NCI-H2227 (cell line): ENCODE measurements at regions not wholly inside any gene's neighbourhood (a gene's known extent, or its start where the extent isn't known, plus 50 kb on each side); places are given as distances from the start of the nearest gene placed in this dataset.
"Not testable (repeated sequence)": the region's sequence is repeated elsewhere in the genome, so short reads cannot be mapped to it uniquely, and the experiment has no call there.

Experiments used
- DNase-seq: peaks from one replicate; lab custom pipeline; 2025; ENCODE audit not compliant: unreplicated experiment; lab: John Stamatoyannopoulos, UW

DNA sequence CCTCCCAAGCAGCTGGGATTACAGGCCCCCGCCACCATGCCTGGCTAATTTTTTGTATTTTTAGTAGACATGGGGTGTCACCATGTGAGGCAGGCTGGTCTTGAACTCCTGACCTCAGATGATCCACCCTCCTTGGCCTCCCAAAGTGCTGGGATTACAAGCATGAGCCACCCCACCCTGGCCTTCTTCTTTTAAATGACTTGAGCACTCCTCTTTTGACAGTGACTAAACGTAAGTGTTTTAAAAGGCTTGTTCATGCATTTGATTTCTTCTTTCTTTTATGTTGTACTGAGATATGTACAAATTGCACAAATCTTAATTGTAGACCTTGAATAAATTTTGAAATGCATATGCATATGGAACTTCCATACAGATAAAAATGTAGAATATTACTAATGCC, 337.9 kb downstream of the CETN3 start:
- no peak for DNase-seq

DNA sequence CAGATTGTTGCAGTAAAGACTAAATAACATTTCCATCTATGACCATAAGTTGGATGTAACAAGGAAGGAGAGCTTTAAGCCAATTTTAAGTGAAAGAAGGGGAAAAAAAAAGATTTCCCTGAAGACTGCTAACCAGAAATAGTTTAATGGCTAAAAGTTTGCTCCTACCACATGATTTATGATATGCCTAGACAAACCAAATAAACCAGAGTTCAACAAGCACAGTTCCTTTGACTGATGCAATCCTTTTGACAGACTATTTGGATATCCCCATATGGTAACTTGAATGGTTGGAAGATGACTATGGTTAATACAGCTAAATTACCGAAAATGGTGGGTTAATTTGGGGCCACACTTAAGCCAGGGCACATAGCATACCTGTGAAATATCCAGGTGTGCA, 338.5 kb downstream of the CETN3 start:
- no peak for DNase-seq

DNA sequence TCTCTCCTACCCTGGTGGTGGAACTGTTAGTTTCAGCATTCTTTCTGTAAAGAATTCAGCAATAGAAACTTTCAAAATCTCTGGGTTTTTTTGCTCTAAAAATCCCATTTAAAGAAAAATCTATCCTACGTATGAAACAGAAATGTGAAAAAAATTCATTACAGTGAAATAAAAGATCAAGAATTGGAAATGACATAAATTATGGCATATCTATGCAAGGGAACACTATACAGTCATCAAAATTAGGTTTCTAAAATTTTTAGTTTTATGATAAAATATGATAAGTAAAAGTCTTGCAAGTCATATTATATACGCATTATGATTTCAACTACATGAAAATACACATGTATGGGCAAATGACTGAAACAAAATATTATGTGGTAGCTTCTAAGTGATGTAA, 342.6 kb downstream of the CETN3 start:
- DNase-seq, result no peak

DNA sequence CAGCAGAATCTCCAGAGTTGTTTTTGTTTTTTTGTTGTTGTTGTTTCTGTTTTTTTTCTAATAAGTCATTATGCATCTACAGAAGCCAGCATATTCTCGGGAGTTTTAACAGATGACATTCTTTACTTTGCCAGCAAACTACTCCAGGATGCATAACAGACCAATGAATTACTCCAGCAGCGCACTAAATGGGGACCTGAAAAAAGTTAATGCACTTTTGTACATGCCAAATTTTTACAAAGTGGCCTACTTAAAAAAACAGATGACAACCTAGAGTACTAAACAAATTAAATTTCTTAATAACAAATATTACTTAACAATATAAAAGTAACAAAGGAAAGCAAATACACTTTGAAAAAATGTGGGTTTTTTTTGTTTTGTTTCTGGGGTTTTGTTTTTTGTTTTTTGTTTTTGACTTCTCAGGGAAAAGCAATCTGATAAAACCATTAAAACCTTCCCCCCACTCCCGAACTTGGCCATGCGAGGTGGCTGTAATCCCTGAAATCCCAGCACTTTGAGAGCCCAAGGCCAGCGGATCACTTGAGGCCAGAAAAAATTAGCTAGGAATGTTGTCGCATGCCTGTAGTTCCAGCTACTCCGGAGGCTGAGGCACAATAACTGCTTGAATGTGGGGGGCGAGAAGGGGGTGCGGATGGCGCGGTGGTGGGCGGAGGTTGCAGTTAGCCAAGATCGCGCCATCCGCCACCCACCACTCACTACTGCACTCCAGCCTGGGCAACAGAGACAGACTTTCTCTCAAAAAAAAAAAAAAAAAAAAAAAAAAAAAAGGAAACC, 352.4 kb downstream of the CETN3 start:
- DNase-seq, result no peak

DNA sequence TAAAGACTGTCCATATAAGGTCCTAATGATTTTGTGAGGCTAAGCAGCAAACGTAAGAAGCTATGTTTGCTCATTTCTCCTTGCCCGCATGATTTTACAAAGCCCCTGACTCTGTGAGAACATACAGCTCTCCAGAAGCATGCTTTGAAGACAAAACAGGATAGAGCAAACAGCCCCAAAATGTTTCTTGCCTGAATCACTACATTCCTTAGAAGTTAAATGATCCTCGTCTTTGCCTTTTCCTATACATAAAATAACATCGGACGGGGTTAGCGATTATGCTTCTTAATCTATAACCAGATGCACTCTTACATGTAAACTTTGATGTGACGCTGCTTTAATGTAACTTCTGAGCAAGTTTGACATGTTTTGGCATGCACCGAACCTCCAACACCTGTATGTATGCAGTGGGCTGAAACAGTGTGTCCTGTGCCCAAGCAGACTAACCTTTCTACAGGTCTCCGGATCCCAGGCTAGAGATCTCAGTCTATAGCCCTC, 353.7 kb downstream of the CETN3 start:
- DNase-seq, result no peak

DNA sequence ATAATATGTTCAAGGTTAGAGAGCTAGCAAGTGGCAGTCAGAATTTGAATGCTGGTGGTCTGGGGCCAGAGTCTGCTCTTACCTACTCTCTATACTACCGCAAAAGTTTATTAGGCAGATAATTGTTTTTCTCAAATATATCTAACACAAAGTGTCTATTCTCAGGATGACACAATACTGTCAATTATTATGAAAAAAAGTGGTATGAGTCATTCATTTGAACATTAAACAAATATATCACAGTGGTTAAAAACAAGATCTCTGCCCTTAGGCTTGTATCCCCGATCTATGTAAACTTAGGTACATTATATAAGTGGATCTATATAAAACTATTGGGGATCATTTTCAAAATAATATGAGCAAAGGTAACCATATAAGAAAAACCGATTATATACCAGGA, 354.9 kb downstream of the CETN3 start:
- DNase-seq, result no peak

DNA sequence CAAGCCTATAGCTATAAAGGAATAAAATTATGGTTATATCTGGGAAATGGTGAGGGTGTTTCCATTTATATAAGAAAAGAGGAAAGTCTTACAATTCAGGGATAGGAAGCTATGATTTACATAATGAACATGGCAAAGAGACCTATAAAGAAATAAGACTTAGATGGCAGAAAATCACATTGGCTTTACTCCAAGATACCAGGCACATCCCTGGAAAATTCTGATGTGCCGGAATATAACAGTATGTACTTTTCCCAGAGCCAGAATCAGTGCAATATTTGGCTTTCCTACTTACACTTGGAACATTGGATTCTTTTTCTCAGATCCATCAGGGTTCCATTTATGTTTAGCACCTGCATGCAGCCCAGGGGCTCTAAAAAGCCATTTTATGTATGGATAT, 357.8 kb downstream of the CETN3 start:
- DNase-seq, result no peak

DNA sequence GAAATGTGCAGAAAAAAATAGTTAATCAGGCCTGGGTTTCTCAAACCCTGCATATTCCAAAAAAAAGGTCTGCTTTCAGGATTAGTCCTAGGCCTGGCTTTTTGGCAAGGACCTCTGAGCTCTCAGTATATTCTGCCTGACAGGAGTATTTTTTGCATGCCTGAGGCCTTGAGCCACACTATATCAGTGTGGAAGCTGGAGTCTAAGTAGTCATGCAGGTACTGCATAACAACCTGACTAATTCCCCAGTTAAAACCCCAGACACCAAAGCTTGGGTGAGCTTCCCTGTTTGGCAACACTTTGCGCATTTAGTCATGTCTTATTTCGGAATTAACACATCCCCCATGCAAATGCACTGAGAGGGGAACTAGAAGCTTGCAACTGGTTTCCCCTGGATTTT, 359.5 kb downstream of the CETN3 start:
- DNase-seq, result no peak

DNA sequence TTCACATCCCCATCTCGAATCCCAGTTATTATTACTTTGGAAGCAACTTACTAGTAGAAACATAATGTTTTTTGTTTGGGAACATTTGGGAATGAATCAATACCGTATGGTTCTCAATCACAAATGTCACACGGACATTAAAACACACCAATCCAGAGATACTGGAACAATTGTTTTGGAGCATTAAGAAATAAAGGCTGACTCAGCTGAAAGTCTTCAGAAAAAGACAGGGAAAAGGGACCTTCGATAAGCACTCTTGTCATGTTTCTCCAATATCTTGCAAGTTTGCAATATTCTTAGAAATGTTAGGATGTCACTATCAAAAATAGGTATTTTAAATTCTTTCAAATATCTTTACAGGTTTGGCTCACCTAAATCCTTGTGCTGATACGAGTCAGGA, 362.4 kb downstream of the CETN3 start:
- no peak for DNase-seq

DNA sequence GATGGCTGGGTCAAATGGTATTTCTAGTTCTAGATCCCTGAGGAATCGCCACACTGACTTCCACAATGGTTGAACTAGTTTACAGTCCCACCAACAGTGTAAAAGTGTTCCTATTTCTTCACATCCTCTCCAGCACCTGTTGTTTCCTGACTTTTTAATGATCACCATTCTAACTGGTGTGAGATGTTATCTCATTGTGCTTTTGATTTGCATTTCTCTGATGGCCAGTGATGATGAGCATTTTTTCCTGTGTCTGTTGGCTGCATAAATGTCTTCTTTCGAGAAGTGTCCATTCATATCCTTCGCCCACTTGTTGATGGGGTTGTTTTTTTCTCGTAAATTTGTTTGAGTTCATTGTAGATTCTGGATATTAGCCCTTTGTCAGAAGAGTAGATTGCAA, 369.5 kb downstream of the CETN3 start:
- DNase-seq, result not testable (repeated sequence)

DNA sequence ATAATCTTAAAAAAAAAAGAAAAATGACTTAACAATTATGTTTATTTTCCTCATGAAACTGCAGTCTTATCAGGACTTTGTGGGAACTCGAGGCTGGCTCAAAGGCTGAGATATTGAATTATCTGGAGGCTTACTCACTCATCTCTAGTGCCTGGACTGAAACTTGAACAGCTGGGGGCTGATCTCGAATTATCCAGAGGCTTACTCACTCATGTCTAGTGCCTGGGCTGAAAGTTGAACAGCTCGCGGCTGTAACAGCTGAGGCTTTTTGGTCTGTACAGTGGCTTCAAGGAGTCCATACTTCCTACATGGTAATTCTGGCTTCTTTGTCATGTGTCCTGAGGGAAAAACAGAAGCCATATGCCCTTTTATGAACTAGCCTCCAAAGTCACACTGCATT, 371.9 kb downstream of the CETN3 start:
- no peak for DNase-seq

DNA sequence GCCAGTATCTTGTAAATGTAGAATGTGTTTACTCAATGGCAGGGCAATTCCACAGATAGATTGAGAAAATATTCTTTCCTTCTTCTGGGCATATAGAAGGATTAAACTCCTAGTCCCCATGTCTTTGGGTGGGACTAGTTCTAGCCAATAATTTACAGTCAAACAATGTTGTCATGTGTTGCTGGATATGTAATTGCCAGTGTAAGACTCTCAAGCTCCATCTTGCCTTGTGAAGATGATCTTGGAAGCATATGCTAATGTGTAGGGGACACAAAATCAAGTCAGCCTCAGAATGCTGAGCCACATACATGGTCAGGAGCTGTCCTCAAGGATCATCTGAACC, 386.9 kb downstream of the CETN3 start:
- no peak for DNase-seq

DNA sequence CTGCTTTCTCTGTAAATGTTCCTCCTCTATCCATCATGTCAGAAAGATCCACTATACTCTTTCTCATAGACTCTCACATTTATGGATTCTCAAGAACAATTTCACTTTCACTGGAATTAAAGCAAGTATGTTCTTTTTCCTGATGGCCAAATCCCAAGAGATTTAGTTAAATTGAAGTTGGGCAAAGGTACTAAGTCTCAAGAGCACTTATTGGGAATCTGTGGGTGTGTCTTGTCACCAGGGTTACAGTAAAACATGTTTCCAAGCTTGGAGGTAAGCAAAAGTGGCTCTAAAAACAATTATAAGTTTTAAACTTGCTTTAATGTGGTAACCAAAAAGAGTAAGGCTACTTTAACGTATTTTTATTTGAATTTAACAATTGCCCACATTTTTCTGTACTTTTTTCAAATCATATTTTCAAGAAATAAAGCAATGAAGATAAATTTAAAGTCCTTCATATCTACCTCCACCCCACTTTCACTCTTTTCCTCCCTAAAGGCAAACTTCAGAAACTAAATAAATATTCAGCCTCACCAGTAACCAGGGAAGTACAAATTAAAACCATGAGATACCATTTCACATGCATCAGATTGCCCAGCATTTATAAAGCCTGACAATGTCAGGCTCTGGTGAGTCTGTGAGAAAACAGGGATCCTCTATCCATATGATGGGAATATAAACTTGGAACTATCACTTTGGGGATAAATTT, 387.4 kb downstream of the CETN3 start:
- no peak for DNase-seq

DNA sequence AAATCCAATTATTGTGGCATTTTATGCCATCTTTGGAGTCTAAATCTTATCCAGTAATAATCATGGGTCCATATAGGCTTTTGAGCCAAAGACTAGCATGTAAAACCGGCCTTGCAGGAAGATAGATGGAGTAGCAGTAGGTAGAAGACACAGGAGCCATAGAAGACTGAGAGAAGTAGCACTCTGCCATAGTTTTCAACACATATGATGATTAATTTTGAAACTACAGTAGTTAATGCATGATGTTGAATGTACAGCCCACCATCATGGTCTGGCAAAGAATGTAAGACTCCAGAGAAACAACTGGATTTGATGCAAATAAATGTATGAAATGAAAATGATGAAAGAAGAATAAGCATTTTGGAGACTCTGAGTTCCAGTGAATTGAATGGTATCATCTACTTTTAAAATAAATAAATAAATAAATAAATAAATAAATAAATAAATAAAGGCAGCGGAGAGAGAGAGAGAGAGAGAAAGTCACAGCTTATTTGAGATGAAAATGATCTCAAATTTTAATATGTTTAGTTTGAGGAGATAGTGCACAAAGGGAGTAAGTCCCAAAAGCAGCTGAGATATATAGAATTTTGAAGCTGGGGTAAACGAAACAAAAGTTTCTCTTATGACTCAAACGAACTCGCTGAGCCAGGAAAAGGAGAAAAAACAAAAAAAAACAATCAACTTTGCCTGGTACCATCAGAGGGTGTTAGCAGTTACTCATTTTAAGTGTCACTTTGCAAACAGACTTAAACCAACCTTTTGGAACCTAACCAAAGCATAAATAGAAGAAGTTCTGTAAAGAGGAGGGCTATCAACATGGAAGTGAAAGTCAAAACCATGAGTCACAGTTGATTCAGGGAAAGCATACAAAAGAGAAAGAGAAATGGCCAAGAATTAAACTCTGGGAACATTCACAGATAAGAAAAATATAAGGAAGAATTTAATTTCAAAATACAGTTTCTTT, 388.7 kb downstream of the CETN3 start:
- DNase-seq, result no peak

DNA sequence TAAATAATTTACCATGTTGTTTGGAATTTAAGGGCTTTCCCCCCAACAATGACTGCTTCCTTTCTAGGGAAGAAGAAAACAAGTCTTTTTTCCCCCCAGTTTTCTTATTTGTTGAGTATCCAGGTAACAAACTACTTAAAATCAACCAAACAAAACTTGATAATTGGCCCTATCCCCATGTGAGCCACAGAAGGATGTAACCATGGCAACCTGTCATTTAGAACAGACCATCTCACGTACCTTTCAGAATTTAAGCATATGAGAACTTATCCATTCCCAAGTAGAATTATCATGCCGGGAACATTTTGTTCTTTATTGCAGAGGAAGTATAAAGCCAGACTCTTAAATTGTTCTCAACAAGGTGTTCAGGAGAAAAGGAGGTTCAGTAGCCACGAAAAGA, 392.3 kb downstream of the CETN3 start:
- no peak for DNase-seq

DNA sequence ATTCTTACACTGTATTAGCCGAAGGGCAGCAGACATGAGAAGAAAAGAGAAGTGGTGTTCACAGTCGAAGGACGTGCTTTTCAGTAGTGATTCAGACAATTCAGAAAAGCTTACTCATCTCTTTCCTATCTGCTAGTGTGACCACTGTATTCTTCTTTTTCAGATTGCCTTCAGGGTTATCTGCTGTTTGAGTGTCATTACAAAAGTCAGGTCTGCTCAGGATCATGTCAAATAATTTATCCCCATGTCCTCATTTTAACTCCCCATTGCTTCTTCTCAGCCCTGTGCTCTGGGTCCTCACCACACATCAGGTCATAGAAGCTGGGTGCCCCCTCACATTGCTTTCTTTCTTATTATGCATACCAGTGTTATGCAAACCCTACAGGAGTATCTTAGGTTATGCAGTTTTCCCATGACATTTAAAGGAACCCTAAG, 394.0 kb downstream of the CETN3 start:
- DNase-seq, result no peak

DNA sequence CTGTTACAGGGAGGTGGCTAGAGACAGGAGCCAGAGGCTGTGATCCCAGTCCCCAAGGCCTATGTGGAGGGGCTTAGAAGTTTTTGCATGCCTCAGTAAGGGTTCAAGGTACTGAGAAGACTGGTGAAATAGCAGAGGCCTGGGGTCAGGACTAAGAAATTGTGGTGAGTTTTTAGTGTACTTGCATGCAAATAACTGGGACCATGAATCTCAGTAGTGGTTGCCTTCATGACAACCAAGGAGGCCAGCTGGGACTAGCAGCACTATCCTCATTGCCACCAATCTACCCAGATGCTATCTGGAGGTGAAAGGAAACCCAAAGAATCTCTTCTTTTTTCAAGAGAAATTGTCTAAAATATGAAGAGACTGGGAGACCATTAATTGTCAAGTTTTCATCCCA, 395.1 kb downstream of the CETN3 start:
- DNase-seq, result no peak

DNA sequence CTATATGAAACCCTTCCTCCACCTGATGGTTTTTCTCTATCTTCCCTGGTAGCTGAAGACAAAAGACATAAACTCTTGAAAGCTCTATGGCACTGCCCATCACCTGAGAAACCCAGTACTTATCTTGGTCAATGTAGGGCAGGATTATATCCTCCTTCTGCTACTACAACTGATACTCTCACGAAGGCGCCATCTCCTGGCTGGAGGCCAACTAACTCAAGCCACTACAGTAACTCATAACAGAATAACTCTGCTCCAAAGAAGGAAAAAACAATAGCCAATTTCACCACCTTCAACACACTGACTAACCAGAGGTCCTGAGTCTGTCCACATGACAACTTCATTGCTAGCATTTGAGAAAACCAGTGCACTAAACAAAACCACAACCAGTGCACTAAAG, 409.2 kb downstream of the CETN3 start:
- DNase-seq, result no peak

DNA sequence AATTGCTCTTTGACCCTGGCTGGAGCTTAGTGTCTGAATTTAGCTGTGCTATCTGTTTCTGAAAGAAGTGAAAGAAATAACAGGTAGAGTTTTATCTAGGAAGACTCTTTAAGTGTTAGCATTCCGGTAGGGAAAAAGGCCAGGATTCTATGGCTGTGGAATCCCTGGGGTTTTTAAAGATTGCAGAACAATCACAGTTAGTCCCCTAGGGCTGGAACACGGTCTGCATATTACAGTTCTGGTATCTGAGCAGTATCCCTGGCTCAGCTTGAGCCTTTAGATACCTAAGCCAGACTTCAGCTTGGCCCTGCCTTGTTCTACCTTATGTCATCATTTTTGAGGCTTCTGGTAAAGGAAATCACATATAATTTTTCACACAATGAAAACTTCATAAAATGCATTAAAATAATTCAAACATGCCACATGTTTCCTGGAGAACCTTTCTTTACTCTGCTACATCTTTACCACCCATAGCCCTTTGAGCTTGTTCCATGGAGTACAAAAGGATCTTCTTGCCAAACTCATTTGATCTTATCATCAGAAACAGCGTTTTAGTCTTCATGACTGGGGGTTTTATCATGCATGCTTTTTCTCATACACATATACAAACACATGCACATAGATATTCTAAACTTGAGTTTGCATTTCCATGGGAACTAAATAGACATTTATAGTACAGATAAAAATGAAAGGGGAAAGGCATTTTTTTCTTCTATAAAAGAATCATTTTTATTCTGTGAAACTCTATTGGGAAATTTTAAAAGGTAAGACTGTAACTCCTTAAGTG, 410.8 kb downstream of the CETN3 start:
- DNase-seq, result no peak

DNA sequence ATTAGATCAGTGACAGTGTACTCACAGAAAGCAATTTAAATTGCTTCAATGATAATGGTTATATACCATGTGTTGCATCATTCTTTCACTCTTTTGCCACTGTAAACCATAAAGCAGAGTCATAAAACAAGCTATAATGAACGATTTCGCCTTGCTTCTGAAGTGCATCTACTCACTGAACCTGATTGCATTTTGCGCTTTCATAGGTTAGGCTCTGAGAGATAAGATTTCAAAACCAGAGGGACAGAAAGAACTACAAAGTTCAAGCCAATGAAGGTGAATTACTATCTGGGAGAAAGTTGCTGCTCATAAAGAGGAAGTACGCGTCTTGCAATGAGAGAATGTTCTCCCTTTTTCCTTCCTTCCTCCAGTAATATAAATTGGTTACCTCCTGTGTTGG, 412.7 kb downstream of the CETN3 start:
- no peak for DNase-seq

DNA sequence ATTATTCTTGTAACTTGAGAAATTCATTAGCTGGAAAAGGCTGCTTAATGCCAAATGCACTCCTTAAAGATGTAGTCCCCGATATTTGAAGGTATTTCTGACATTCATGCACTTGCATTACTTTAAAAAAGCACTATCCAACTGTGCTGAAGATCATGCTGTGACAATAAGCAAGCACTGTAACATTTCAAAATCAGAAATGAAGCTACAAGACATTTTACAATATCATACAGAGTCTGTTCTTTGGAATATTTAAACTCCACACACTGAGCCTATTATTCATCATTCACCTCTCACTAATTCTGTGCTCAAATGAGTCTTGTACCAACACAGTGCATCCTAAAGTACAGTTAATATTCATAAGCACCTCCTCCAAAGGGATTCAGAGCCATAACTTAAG, 413.2 kb downstream of the CETN3 start:
- DNase-seq, result no peak
